ENCODE measurements at regions not wholly inside any gene's neighbourhood (a gene's known extent, or its start where the extent isn't known, plus 50 kb on each side); places are given as distances from the start of the nearest gene placed in this dataset.
A peak's percentile ranks its signal among the peaks of the same experiment; 100 is the strongest.
"Not testable (repeated sequence)": the region's sequence is repeated elsewhere in the genome, so short reads cannot be mapped to it uniquely, and the experiment has no call there.

GRCh38 chr4:1558205-1558604 is 125.9 kb downstream of the FAM53A start:
- no peak for DNase-seq

GRCh38 chr4:1557221-1557597 is 126.9 kb downstream of the FAM53A start:
- DNase-seq: no peak

- DNase-seq: no peak
Observed at GRCh38 chr4:1556541-1557220, 127.4 kb downstream of the FAM53A start.

GRCh38 chr4:1554876-1555265 is 129.2 kb downstream of the FAM53A start:
- DNase-seq: no peak

GRCh38 chr4:1554246-1554875 is 129.8 kb downstream of the FAM53A start:
- no peak for DNase-seq

GRCh38 chr4:1553365-1553764 is 130.7 kb downstream of the FAM53A start:
- DNase-seq: no peak

- DNase-seq: no peak
Observed at GRCh38 chr4:1552451-1552850, 131.7 kb downstream of the FAM53A start.

- no peak for DNase-seq
Observed at GRCh38 chr4:1551211-1551610, 132.9 kb downstream of the FAM53A start.

GRCh38 chr4:1550122-1551070 is 133.7 kb downstream of the FAM53A start:
- DNase-seq: no peak

- DNase-seq: no peak
Observed at GRCh38 chr4:1549638-1550035, 134.5 kb downstream of the FAM53A start.

GRCh38 chr4:1548827-1549637 is 135.1 kb downstream of the FAM53A start:
- peak; percentile 80 for DNase-seq

GRCh38 chr4:1547856-1548826 is 136.0 kb downstream of the FAM53A start:
- DNase-seq: peak; percentile 67

- no peak for DNase-seq
Observed at GRCh38 chr4:1547131-1547855, 136.8 kb downstream of the FAM53A start.

- DNase-seq: no peak
Observed at GRCh38 chr4:1544861-1545281, 138.6 kb upstream of the NKX1-1 start.

GRCh38 chr4:1544435-1544834 is 138.2 kb upstream of the NKX1-1 start:
- not testable (repeated sequence) for DNase-seq

- DNase-seq: no peak
Observed at GRCh38 chr4:1543976-1544375, 137.7 kb upstream of the NKX1-1 start.

GRCh38 chr4:1543561-1543960 is 137.3 kb upstream of the NKX1-1 start:
- no peak for DNase-seq

GRCh38 chr4:1542516-1543320 is 136.5 kb upstream of the NKX1-1 start:
- no peak for DNase-seq

GRCh38 chr4:1542226-1542490 is 135.9 kb upstream of the NKX1-1 start:
- DNase-seq: no peak

All from right forelimb (tissue), 1 donor.